ENCODE measurements at regions not wholly inside any gene's neighbourhood (a gene's known extent, or its start where the extent isn't known, plus 50 kb on each side); places are given as distances from the start of the nearest gene placed in this dataset.

DNA sequence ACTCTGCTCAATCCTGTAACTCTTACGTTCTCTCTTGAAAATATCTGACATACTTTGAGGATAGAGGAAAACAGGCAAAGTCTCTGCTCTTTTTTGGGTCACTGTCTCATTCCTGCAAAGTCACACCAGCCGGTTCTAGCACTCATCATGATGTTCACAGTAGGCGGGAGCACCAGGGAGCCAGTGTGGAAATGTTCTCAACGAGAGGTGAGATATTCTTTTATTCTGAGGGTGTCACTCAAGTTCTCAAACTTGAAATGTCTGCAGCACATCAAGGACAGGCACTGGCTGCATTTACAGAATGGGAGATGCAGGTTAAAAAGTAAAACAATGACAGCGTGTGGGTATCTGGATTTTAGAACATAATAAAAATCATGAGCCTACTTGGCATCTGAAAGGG lies 714.7 kb downstream of the QKI start:
- no peak overlapping the region for H2AFZ ChIP-seq (ENCODE audit: low read depth, low read length)
- no peaks in the 10 kb centered on the region for H4K20me1 ChIP-seq (ENCODE audit: insufficient read depth)
- H3K4me3 ChIP-seq (ENCODE audit: low read length): no peak overlapping the region
- H3K27ac ChIP-seq (ENCODE audit: low read length): no peak overlapping the region
- H3K4me2 ChIP-seq (ENCODE audit: low read length): no peak overlapping the region
- no peak overlapping the region for H3K9ac ChIP-seq (ENCODE audit: low read length)
- no peaks in the 10 kb centered on the region for H3K9me2 ChIP-seq (ENCODE audit: insufficient read depth, low read length)
- H3K36me3 ChIP-seq (ENCODE audit: insufficient read depth, low read length): no peaks in the 10 kb centered on the region
- H3K79me2 ChIP-seq (replicated peaks; ENCODE audit: insufficient read depth, low read length): no peaks in the 10 kb centered on the region
- TF ChIP-seq RAD21 (conservative IDR thresholded peaks at IDR 0.05) (no peak), EP300 (conservative IDR thresholded peaks at IDR 0.05; ENCODE audit: poor library complexity, severe bottlenecking) (no peak), MXI1 (conservative IDR thresholded peaks at IDR 0.05; ENCODE audit: poor library complexity, severe bottlenecking) (no peak), POLR2AphosphoS5 (IDR thresholded peaks at IDR 0.05) (no peak), EZH2 (IDR thresholded peaks at IDR 0.05; ENCODE audit: borderline replicate concordance, insufficient read depth, low read length, poor library complexity, severe bottlenecking) (no peak), TAF1 (IDR thresholded peaks at IDR 0.05; ENCODE audit: low read depth) (no peak), SMC3 (conservative IDR thresholded peaks at IDR 0.05; ENCODE audit: poor library complexity) (no peak)
- TF ChIP-seq, protein P1, sequence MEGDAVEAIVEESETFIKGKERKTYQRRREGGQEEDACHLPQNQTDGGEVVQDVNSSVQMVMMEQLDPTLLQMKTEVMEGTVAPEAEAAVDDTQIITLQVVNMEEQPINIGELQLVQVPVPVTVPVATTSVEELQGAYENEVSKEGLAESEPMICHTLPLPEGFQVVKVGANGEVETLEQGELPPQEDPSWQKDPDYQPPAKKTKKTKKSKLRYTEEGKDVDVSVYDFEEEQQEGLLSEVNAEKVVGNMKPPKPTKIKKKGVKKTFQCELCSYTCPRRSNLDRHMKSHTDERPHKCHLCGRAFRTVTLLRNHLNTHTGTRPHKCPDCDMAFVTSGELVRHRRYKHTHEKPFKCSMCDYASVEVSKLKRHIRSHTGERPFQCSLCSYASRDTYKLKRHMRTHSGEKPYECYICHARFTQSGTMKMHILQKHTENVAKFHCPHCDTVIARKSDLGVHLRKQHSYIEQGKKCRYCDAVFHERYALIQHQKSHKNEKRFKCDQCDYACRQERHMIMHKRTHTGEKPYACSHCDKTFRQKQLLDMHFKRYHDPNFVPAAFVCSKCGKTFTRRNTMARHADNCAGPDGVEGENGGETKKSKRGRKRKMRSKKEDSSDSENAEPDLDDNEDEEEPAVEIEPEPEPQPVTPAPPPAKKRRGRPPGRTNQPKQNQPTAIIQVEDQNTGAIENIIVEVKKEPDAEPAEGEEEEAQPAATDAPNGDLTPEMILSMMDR (IDR thresholded peaks at IDR 0.05; ENCODE audit: poor library complexity, severe bottlenecking): no peak
- TF ChIP-seq, protein P2, sequence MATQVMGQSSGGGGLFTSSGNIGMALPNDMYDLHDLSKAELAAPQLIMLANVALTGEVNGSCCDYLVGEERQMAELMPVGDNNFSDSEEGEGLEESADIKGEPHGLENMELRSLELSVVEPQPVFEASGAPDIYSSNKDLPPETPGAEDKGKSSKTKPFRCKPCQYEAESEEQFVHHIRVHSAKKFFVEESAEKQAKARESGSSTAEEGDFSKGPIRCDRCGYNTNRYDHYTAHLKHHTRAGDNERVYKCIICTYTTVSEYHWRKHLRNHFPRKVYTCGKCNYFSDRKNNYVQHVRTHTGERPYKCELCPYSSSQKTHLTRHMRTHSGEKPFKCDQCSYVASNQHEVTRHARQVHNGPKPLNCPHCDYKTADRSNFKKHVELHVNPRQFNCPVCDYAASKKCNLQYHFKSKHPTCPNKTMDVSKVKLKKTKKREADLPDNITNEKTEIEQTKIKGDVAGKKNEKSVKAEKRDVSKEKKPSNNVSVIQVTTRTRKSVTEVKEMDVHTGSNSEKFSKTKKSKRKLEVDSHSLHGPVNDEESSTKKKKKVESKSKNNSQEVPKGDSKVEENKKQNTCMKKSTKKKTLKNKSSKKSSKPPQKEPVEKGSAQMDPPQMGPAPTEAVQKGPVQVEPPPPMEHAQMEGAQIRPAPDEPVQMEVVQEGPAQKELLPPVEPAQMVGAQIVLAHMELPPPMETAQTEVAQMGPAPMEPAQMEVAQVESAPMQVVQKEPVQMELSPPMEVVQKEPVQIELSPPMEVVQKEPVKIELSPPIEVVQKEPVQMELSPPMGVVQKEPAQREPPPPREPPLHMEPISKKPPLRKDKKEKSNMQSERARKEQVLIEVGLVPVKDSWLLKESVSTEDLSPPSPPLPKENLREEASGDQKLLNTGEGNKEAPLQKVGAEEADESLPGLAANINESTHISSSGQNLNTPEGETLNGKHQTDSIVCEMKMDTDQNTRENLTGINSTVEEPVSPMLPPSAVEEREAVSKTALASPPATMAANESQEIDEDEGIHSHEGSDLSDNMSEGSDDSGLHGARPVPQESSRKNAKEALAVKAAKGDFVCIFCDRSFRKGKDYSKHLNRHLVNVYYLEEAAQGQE (IDR thresholded peaks at IDR 0.05; ENCODE audit: borderline replicate concordance): no peak
- no peaks in the 10 kb centered on the region for H3F3A ChIP-seq (ENCODE audit: insufficient read depth, low read length, poor library complexity, severe bottlenecking)
- H3K9me3 ChIP-seq (ENCODE audit: low read length): no peaks in the 10 kb centered on the region
- H3K27me3 ChIP-seq (ENCODE audit: insufficient read depth, low read depth, low read length): no peaks in the 10 kb centered on the region

DNA sequence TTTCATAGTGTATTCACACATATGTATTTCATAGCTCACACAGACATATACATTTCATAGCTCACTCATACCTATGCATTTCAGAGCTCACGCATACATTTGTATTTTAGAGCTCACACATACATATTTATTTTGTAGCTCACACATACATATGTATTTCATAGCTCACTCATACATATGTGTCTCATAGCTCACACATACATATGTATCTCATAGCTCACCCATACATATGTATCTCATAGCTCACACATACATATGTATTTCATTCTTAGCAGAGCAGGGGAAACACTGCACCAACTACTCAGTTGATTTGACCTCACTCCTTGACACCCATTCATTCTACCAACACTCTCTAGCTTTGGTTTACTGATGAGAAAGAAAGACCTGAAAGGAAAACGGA lies 713.6 kb downstream of the QKI start:
- Histone ChIP-seq H3K36me3 (ENCODE audit: insufficient read depth, low read length) (no peaks in the 10 kb centered on the region), H3K79me2 (replicated peaks; ENCODE audit: insufficient read depth, low read length) (no peaks in the 10 kb centered on the region), H3K9me2 (ENCODE audit: insufficient read depth, low read length) (no peaks in the 10 kb centered on the region), H4K20me1 (ENCODE audit: insufficient read depth) (no peaks in the 10 kb centered on the region), H3K4me3 (ENCODE audit: low read length) (no peak overlapping the region), H3K9me3 (ENCODE audit: low read length) (no peaks in the 10 kb centered on the region), H3K4me2 (ENCODE audit: low read length) (no peak overlapping the region), H3K27me3 (ENCODE audit: insufficient read depth, low read depth, low read length) (no peaks in the 10 kb centered on the region), H3F3A (ENCODE audit: insufficient read depth, low read length, poor library complexity, severe bottlenecking) (no peaks in the 10 kb centered on the region), H2AFZ (ENCODE audit: low read depth, low read length) (no peak overlapping the region), H3K9ac (ENCODE audit: low read length) (no peak overlapping the region), H3K27ac (ENCODE audit: low read length) (no peak overlapping the region)
- TF ChIP-seq RAD21 (conservative IDR thresholded peaks at IDR 0.05) (no peak), EZH2 (IDR thresholded peaks at IDR 0.05; ENCODE audit: borderline replicate concordance, insufficient read depth, low read length, poor library complexity, severe bottlenecking) (no peak)
- TF ChIP-seq, protein P2 (IDR thresholded peaks at IDR 0.05; ENCODE audit: borderline replicate concordance): no peak

Measured in neural cell (in vitro differentiated cells).